WTC11 (cell line): ENCODE measurements at regions not wholly inside any gene's neighbourhood (a gene's known extent, or its start where the extent isn't known, plus 50 kb on each side); places are given as distances from the start of the nearest gene placed in this dataset.
"Not testable (repeated sequence)": the region's sequence is repeated elsewhere in the genome, so short reads cannot be mapped to it uniquely, and the experiment has no call there.

Source experiments
- ATF1 ChIP-seq: sonication (generic); formaldehyde crosslinking; IDR thresholded peaks from 2 replicates; pipeline ENCODE4 v1.8.1; 2023; ENCODE audit warnings: mild to moderate bottlenecking, moderate library complexity, missing genetic modification reagents
- CREB1 ChIP-seq: sonication (generic); formaldehyde crosslinking; IDR thresholded peaks from 2 replicates; pipeline ENCODE4 v1.8.0; 2023; ENCODE audit warnings: mild to moderate bottlenecking, missing genetic modification reagents
- ELF4 ChIP-seq: sonication (generic); formaldehyde crosslinking; IDR thresholded peaks from 2 replicates; pipeline ENCODE4 v1.8.1; 2022; ENCODE audit warnings: low read depth, mild to moderate bottlenecking, moderate library complexity, missing genetic modification reagents
- ESRRA ChIP-seq: sonication (generic); formaldehyde crosslinking; IDR thresholded peaks from 2 replicates; pipeline ENCODE4 v1.8.1; 2022; ENCODE audit warnings: mild to moderate bottlenecking, missing genetic modification reagents, borderline replicate concordance
- FOXJ3 ChIP-seq: sonication (generic); formaldehyde crosslinking; IDR thresholded peaks from 2 replicates; pipeline ENCODE4 v1.9.0; 2021; ENCODE audit warnings: missing genetic modification reagents, mild to moderate bottlenecking, borderline replicate concordance
- GTF2I ChIP-seq: fragments of 250-450 bp; sonication (Bioruptor Pico); conservative IDR thresholded peaks from 2 replicates; pipeline ENCODE4 v1.4.0; 2021; ENCODE audit warnings: mild to moderate bottlenecking
- JUN ChIP-seq: sonication (generic); formaldehyde crosslinking; IDR thresholded peaks from 2 replicates; pipeline ENCODE4 v1.8.0; 2023; ENCODE audit warnings: mild to moderate bottlenecking, missing genetic modification reagents
- TEAD4 ChIP-seq: sonication (generic); formaldehyde crosslinking; IDR thresholded peaks from 2 replicates; pipeline ENCODE4 v1.8.0; 2022; ENCODE audit warnings: mild to moderate bottlenecking, missing genetic modification reagents
- ZNF512 ChIP-seq: sonication (generic); formaldehyde crosslinking; IDR thresholded peaks from 2 replicates; pipeline ENCODE4 v1.8.1; 2022; ENCODE audit warnings: missing genetic modification reagents, borderline replicate concordance
- TF ChIP-seq, protein P1 (sequence below): sonication (generic); formaldehyde crosslinking; IDR thresholded peaks from 2 replicates; pipeline ENCODE4 v1.8.1; 2023; ENCODE audit warnings: mild to moderate bottlenecking, missing genetic modification reagents, borderline replicate concordance
- TF ChIP-seq, protein P2 (sequence below): fragments of 200-600 bp; IDR thresholded peaks from 2 replicates; pipeline ENCODE4 v1.8.0; 2022; ENCODE audit warnings: antibody characterized with exemption

DNA sequence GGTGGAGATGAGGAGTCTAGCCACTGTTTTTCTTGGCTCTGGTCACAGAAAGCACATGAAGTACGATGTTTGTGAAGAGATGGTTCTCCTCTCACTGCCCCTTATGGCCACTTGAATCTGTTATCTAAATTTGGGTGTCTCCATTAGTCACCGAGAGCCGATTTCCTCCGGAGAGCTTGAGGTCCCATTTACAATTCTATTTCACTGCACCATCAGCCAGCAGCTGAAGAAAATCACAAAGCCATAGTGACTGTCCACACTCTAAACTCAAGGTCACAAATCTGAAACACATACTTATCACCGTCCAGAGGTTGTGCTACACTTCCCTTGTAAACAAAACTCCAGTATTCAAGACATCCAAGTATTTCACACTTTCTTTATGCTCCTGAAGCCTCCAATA is 207.2 kb upstream of the FRG1 start:
- TF ChIP-seq, protein P1, sequence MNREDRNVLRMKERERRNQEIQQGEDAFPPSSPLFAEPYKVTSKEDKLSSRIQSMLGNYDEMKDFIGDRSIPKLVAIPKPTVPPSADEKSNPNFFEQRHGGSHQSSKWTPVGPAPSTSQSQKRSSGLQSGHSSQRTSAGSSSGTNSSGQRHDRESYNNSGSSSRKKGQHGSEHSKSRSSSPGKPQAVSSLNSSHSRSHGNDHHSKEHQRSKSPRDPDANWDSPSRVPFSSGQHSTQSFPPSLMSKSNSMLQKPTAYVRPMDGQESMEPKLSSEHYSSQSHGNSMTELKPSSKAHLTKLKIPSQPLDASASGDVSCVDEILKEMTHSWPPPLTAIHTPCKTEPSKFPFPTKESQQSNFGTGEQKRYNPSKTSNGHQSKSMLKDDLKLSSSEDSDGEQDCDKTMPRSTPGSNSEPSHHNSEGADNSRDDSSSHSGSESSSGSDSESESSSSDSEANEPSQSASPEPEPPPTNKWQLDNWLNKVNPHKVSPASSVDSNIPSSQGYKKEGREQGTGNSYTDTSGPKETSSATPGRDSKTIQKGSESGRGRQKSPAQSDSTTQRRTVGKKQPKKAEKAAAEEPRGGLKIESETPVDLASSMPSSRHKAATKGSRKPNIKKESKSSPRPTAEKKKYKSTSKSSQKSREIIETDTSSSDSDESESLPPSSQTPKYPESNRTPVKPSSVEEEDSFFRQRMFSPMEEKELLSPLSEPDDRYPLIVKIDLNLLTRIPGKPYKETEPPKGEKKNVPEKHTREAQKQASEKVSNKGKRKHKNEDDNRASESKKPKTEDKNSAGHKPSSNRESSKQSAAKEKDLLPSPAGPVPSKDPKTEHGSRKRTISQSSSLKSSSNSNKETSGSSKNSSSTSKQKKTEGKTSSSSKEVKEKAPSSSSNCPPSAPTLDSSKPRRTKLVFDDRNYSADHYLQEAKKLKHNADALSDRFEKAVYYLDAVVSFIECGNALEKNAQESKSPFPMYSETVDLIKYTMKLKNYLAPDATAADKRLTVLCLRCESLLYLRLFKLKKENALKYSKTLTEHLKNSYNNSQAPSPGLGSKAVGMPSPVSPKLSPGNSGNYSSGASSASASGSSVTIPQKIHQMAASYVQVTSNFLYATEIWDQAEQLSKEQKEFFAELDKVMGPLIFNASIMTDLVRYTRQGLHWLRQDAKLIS (CRISPR knock-in tag): not testable (repeated sequence)
- not testable (repeated sequence) for TF ChIP-seq FOXJ3; JUN (CRISPR knock-in tag); GTF2I (CRISPR knock-in tag); ATF1 (CRISPR knock-in tag); ELF4 (CRISPR knock-in tag); ESRRA; ZNF512 (CRISPR knock-in tag); TEAD4; CREB1 (CRISPR knock-in tag)
- TF ChIP-seq, protein P2, sequence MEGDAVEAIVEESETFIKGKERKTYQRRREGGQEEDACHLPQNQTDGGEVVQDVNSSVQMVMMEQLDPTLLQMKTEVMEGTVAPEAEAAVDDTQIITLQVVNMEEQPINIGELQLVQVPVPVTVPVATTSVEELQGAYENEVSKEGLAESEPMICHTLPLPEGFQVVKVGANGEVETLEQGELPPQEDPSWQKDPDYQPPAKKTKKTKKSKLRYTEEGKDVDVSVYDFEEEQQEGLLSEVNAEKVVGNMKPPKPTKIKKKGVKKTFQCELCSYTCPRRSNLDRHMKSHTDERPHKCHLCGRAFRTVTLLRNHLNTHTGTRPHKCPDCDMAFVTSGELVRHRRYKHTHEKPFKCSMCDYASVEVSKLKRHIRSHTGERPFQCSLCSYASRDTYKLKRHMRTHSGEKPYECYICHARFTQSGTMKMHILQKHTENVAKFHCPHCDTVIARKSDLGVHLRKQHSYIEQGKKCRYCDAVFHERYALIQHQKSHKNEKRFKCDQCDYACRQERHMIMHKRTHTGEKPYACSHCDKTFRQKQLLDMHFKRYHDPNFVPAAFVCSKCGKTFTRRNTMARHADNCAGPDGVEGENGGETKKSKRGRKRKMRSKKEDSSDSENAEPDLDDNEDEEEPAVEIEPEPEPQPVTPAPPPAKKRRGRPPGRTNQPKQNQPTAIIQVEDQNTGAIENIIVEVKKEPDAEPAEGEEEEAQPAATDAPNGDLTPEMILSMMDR: not testable (repeated sequence)
